ENCODE measurements at regions not wholly inside any gene's neighbourhood (a gene's known extent, or its start where the extent isn't known, plus 50 kb on each side); places are given as distances from the start of the nearest gene placed in this dataset.

DNA sequence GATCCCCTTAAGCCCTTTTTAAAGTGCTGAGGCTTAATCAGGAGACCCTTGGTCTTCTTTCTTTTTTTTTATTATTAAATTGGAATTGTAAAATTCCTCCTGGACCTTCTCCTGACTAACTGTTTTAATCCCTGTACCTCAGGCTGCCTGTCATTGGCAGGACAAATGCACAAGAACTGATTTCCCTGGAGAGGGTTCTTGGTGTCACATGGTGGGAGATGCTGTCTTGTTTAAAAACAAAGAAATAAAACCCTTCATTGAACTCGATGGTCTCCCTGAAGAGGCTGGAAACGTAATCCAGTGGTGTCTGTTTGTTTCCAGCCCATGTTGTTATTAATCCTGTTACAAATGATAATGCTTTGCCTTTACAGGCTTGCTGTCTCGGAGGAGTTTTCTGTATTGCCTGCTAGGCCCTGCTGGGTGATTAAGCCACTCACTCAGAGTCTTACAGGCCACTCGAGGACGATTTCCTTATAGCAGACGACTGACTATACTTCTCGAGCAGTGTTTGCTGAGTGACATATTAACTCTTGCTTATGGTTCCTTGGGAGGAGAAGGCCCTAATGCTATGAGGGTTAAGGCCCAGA is 100.5 kb upstream of the MGAT5 start:
- no peak for TF ChIP-seq ZFX (IDR thresholded peaks at IDR 0.05; ENCODE audit: borderline replicate concordance)
- TF ChIP-seq, protein P1, sequence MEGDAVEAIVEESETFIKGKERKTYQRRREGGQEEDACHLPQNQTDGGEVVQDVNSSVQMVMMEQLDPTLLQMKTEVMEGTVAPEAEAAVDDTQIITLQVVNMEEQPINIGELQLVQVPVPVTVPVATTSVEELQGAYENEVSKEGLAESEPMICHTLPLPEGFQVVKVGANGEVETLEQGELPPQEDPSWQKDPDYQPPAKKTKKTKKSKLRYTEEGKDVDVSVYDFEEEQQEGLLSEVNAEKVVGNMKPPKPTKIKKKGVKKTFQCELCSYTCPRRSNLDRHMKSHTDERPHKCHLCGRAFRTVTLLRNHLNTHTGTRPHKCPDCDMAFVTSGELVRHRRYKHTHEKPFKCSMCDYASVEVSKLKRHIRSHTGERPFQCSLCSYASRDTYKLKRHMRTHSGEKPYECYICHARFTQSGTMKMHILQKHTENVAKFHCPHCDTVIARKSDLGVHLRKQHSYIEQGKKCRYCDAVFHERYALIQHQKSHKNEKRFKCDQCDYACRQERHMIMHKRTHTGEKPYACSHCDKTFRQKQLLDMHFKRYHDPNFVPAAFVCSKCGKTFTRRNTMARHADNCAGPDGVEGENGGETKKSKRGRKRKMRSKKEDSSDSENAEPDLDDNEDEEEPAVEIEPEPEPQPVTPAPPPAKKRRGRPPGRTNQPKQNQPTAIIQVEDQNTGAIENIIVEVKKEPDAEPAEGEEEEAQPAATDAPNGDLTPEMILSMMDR (IDR thresholded peaks at IDR 0.05), result no peak
- H3K27ac ChIP-seq, result no peak overlapping the region

DNA sequence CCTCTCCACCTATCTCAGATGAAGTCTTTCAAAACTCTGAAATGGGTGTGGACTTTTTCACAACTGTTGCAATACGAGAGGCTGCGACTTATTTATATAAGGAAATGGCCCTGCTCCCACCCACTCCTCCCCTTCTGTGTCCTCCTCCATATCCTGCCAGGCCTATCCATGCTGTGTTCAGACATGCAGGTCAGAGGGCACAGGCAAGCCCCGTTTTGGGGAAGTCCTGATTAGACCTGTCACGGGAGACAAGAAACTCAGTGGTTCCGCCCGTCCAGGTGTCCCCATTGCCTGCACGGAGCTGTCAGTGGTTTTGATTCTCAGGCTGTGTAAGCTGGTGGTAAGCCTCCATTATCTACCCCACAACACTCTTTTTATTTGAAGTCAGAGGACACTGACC is 99.6 kb upstream of the MGAT5 start:
- H3K27ac ChIP-seq, result no peak overlapping the region
- TF ChIP-seq ZFX (IDR thresholded peaks at IDR 0.05; ENCODE audit: borderline replicate concordance), result no peak

DNA sequence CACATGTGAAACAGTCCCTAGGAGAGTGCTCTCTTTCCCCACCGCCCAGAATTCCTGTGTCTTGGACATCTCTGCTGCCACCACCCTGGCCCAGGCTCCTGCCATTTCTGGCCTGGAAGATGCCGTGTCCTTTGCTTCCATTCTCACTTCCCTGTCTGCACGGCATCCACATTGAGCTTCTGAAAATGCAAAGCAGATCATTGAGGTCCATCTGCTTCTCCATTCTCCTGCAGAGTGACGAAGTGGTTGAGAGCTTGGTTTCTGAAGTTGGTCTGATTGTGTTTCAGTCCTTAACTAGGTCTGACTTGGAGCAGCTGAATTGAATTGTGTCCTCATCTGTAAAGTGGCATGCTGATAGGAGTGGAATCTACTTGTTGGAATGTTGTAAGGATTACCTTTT is 98.7 kb upstream of the MGAT5 start:
- H3K27ac ChIP-seq, result no peak overlapping the region
- TF ChIP-seq, protein P1 (IDR thresholded peaks at IDR 0.05), result no peak
- no peak for TF ChIP-seq ZFX (IDR thresholded peaks at IDR 0.05; ENCODE audit: borderline replicate concordance)

DNA sequence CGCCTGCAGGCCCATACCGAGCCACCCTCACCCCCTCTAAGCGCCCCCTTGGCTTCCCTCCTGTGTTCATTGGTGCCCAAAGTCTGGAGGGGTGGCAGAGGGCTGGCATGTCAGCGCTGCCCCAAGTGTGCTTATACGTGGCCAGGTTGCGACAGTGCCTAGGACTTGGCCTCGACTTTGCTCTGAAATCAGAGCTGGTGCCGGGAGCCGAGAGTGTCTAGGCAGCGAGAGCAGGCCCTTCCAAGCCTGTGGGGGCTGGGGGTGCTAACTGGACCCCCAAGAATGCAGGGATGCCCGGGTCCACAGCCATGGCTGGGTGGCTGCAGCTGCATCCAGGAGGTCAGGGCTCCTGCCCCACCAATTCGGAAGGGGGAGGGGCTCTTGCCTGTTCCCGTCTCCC is 95.6 kb upstream of the MGAT5 start:
- H3K27ac ChIP-seq, result no peak overlapping the region
- TF ChIP-seq, protein P1 (IDR thresholded peaks at IDR 0.05), result no peak
- no peak for TF ChIP-seq ZFX (IDR thresholded peaks at IDR 0.05; ENCODE audit: borderline replicate concordance)

DNA sequence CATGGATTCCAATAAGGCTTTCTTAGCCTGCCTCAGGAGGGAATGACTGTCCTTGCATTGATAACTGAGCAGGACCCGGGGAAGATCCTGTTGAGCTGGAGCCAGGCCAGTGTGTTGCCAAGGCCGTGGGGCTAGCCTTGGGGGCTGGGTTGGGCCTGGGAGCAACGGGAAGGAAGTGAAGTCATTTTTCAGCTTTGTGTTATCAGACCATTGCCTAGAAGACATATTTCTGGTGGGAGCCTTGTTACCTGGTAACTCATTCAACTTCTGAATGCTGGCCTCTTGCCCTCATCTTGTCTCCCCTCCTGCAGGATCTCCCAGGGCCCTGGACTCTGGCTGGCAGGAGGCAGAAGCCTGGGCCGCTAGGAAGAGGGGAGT is 92.7 kb upstream of the MGAT5 start:
- no peak overlapping the region for H3K27ac ChIP-seq

DNA sequence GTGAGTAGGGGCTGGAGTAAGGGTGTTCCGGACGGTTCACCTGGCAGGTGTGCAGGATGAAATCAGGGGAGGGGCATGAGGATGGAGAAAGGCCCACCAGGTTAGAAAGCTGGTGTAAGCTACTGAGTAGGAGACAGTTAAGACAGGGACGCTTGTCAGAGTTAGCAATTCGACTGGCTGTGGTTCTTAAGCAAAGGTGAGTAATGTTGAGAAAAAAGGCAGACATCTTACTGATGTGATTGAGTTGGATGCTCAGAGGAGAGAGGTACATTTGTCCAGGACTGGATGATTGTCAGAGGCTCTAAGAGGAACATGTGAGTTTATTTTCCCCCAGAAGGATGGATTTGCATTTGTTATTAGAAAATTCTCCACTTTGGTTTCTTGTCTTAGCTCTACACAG is 90.5 kb upstream of the MGAT5 start:
- H3K27ac ChIP-seq, result no peak overlapping the region
- TF ChIP-seq, protein P1 (IDR thresholded peaks at IDR 0.05), result no peak
- TF ChIP-seq ZFX (IDR thresholded peaks at IDR 0.05; ENCODE audit: borderline replicate concordance), result no peak

More for the DNA sequence above, 92.7 kb upstream of the MGAT5 start:
- TF ChIP-seq ZFX (IDR thresholded peaks at IDR 0.05; ENCODE audit: borderline replicate concordance), result no peak
- TF ChIP-seq, protein P1 (IDR thresholded peaks at IDR 0.05), result no peak

DNA sequence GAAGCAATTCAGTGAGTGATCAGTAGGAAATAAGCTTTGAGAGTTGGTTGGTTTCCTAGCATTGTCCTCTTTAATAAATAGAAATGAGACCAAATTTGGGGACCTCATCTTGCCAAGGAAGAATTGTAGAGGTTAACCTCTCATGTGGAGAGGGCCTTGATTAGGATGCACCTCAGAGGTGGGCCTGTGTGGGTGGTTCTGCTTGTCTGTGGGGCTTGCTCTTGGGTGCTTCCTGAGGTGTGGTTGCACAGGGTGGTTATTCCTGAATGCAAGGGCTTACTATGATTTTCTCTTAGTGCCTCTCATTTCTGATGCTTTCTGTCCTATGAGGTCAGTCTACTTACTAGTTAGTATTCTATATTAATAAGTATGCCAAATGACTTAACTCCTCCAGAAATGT is 89.6 kb upstream of the MGAT5 start:
- H3K27ac ChIP-seq, result no peak overlapping the region
- TF ChIP-seq, protein P1 (IDR thresholded peaks at IDR 0.05), result no peak
- no peak for TF ChIP-seq ZFX (IDR thresholded peaks at IDR 0.05; ENCODE audit: borderline replicate concordance)

DNA sequence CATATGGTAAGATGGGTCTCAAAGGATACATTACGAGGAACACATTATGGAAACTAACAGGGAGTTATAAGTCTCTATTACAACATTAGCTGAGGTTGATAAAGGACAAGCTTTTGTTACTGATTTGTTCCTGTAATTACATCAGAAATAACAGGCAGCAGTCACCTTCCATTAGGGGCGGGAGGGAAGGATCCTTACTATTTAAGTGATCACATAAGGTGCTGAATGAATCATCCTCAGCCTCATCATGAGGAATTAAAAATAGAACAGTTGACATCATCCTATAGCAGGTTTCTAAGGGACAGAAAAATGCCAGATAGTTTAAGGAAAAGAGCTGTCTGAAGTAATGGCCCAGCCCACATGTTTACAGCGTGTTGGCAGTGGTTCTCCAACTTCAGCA is 86.9 kb upstream of the MGAT5 start:
- TF ChIP-seq, protein P1 (IDR thresholded peaks at IDR 0.05), result no peak
- no peak for TF ChIP-seq ZFX (IDR thresholded peaks at IDR 0.05; ENCODE audit: borderline replicate concordance)
- H3K27ac ChIP-seq, result no peak overlapping the region

All from 22Rv1 (cell line).